ENCODE measurements at regions not wholly inside any gene's neighbourhood (a gene's known extent, or its start where the extent isn't known, plus 50 kb on each side); places are given as distances from the start of the nearest gene placed in this dataset.

GRCh38 chr16:82567175-82567574, 59.6 kb upstream of the CDH13 start:
- TF ChIP-seq CTCF (IDR thresholded peaks at IDR 0.05) (no peak), POLR2A (IDR thresholded peaks at IDR 0.05) (no peak)

All from prostate gland (tissue), 2 donors.